Sigmoid colon (tissue), 4 donors: ENCODE measurements at regions not wholly inside any gene's neighbourhood (a gene's known extent, or its start where the extent isn't known, plus 50 kb on each side); places are given as distances from the start of the nearest gene placed in this dataset.

Source experiments
- CTCF ChIP-seq, 4 experiments: fragments of 450-650 bp in 3 of 4; fragments of 200-600 bp in 1 of 4; IDR thresholded peaks; one replicate each; pipeline ENCODE4 v1.5.1; 2016 to 2019; ENCODE audit warnings: antibody characterized with exemption in 4 of 4, mild to moderate bottlenecking in 3 of 4, moderate library complexity in 2 of 4
- EP300 ChIP-seq, 4 donors: sonication (generic); formaldehyde crosslinking; IDR thresholded peaks; one replicate each; pipeline ENCODE4 v1.6.1; 2017; ENCODE audit warnings: antibody characterized with exemption in 4 of 4
- POLR2A ChIP-seq, 2 donors: fragments of 450-650 bp; IDR thresholded peaks; one replicate each; pipeline ENCODE4 v1.6.1; 2016; ENCODE audit warnings: antibody characterized with exemption in 2 of 2, mild to moderate bottlenecking in 2 of 2, moderate library complexity in 2 of 2
- POLR2AphosphoS5 ChIP-seq, 4 donors: sonication (generic); formaldehyde crosslinking; IDR thresholded peaks; one replicate each; pipeline ENCODE4 v1.6.1; 2017; ENCODE audit warnings: antibody characterized with exemption in 4 of 4

GRCh38 chr14:65922142-65922541, 509.6 kb downstream of the FUT8 start:
- TF ChIP-seq POLR2A (IDR thresholded peaks at IDR 0.05) (no peak), CTCF (IDR thresholded peaks at IDR 0.05) (no peak), POLR2AphosphoS5 (IDR thresholded peaks at IDR 0.05) (no peak), EP300 (IDR thresholded peaks at IDR 0.05) (no peak)
